GM19035 (cell line): ENCODE measurements at regions not wholly inside any gene's neighbourhood (a gene's known extent, or its start where the extent isn't known, plus 50 kb on each side); places are given as distances from the start of the nearest gene placed in this dataset.

ENCODE experiments used
- ATAC-seq: cut with Tn5 transposase; IDR thresholded peaks from one replicate; pipeline ENCODE4 v1.9.1; 2021; ENCODE audit not compliant: unreplicated experiment

GRCh38 chr20:18957328-18957727 is 143.7 kb downstream of the SCP2D1 start:
- no peak for ATAC-seq

DNA sequence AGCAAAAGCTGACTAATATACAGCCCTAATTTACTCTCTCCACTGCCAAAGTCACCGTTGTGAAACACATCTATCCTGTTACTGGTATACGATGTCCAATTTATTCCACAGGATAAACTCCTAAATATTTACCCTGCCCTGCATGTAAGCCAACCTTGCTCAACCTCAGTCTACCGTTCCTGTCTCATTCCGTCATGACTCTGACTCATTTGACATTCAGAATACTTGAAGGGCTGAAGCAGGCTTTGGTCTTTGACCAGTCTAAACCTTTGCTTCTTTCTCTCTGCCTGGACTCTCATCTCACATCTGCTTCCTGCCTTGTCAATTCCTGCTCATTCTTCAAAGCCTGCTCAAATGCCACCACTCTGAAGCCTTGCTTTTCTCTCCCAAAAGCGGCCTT is 157.5 kb downstream of the SCP2D1 start:
- no peak for ATAC-seq

DNA sequence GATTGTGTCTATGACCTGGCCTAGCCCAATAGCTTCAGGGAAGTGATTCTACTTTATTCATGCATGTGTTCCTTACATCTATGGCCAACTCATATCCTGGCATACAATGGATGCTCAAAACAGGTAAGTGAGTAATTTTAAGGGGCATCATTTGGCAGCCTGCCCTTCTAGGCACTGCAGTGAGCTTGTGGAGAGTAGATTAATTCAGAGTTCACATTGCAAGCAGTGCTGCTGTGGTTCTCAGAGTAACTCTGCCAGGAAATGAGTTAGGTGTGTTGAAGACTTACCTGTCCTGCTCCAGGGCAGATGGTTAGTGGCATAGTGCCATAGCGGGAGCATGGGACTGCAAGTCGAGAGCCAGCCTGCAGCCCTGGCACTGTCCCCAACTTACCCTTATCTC is 158.0 kb downstream of the SCP2D1 start:
- no peak for ATAC-seq

DNA sequence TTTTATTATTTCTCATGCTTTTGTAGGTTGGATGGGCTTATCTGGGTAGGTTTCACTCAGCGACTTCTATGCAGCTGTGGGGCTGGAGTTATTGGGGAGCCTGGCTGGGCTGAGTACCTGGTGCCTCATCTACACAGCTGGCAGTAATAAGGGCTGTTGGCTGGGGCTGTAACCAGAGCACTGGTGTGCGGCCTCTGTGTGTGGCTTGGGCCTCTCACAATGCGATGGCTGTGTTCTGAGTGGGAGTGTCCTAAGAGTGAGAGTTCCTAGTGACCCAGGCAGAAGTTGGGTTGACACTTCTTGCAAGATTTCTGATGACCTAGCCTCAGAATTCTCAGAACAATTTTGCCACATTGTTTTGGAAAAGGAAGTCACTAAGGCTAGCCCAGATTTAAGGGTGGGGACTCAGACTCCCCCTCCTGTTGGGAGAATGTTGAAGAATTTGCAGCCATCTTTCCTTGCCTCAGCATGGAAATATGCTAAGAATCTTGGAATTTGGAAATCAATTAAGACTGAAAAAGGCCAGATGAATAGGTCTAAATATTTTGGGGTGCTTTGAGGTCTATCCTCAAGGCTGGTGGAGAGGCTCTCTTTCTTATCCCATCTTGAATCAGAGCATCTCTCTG is 158.8 kb downstream of the SCP2D1 start:
- ATAC-seq: no peak

DNA sequence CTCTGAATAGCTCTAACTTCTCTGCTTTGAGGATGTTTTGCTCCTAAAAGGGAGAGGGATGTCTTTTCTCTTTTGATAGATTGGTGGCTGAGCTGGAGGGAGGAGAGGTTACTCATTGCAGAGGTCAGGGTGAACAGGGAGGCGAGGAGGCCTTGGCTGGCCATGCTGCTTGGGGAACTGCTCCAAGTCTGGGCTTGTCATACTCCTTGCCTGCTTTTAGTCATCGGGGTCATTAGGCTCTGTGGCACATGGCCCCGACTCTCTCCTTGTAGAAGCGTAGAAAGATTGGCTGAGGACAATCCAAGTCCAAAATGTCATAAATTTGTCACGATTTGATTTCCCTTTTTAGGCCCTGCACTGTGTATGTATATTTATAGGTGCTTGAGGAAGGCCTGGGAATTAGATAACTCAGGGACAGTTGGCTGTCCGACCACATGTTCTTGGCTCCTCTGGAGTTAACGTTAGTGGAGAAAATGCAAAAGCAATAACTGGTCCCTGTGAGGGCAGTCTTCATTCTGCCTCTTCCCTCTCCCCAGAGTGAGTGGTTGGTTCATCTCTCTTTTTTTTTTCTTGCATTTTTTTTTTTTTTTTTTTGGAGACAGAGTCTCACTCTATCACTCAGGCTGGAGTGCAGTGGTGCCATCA is 160.1 kb downstream of the SCP2D1 start:
- no peak for ATAC-seq

GRCh38 chr20:18974660-18975059 is 161.1 kb downstream of the SCP2D1 start:
- ATAC-seq: no peak

DNA sequence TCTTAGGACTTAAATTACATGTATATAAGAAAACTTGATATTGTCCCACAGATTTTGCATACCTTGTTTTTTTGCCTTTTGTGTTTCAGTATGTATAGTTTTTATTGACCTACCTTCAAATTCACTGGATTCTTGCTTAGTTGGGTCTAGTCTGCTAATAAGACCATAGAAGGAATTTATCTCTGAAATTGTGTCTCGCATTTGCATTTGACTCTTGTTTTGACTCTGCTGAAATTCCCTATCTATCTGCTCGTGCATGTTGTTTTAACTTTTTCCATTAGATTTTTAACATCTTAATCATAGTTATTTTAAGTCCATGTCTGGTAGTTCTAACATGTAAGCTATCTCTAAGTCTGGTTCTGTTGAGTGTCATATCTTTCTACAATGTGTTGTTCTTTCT is 163.9 kb downstream of the SCP2D1 start:
- ATAC-seq: no peak

- no peak for ATAC-seq
Observed at GRCh38 chr20:18978311-18978710, 164.7 kb downstream of the SCP2D1 start.

DNA sequence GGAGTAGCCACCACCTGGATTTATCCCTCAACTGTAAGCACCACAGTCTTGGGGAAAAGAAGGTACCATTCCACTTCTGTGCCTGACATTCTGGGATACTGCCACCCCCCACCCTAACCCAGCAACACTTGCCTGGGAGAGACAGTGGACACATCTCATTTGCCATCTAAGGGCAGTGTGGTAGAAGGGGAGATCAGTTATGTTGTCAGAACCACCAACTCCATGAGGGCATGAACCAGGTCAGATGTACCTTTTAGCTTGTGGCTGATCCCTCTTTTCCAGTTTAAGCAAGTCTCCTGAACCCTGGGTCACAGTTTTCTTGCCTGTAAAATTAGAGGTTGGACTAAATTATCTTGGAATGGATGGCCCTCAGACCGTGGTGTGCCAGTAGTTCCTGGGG is 165.5 kb downstream of the SCP2D1 start:
- ATAC-seq: no peak

DNA sequence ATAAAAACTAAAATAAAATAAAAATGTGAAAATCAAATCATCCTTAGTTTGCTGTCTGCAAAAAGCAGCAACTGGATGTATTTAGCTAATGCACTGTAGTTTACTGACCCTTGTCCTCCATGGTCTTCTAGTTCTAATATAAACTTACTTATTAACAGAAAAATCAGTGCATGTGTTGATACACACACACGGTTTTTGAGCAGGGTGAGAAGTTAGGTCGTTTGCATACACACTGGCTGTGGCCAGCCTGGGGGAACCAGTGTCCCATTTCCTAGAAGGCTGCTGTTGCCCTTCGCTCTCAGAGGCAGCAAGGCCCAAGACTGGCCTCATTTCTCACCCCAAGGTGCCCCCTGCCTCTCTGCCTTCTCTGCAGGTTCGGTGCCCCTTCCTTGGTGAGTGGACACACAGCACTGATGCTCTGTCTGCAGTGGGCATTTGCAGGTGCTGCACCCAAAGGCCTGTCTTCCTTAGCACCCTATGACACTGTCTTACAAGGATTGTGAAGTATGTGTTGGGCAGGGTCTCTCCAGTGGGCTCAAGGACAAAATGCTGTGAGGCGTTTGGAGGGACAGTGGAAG is 168.5 kb downstream of the SCP2D1 start:
- ATAC-seq: no peak

DNA sequence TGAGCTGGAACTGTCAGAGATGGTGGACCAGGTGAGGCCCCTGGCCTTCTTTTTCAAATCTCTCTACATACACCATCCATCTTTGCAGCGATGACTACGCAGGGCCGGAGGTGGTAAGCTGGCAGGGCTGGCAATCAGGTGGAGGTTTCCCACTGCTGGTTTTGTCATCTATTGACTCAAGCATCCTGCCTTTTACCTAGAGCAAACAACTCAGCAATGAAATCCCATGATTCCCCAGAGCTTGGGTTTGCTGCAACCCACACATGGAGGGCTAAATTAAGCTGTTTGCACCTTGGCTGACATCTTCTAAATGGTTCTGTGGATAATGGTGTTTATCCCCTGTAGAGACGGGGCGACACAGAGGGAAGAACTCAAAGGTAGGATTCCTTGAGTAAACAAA is 170.2 kb downstream of the SCP2D1 start:
- no peak for ATAC-seq

DNA sequence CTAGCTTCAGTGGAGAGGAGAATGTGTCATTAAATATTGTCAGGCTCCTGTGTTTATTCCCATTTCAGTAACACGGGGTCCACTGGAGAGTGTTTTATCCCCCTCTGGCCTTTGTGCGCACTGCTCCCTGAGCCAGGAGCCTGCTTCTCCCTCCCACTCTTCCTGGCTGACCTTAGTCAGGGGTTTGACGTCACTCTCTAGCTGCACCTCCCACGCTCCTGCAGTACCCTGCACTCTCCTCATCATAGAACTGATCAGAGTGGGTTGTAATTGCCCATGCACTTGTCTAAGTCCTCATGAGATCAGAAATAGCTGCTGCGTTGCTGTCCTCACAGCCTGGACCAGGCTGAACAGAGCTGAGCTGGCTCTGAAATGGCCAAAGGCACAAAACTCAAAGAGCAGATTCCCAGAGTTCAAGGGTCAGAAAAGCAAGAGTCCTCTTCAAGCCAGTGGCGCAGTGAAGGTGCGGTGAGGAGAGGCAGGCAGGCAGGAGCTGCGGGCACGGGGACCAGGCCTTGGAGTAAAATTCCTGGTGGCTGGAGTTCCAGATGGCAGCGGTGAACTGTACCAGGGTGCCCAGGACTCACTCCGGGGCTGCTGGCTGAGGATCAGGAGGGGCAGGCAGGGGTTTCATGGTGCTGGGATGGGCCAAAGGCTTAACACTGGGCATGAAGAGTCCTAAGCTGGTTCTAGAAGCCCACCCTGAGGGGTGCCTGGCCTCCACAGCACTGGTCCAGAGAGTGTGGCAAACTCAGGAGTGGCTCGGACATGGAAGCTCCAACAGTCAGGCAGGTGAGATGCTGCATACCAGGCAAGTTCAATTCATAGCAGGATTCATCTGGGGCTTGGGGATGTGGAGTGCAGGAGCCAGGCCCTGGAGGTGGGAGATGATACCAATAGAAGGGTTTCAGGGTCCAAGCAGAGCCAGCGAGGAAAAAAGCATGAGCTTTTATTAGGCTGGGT is 170.9 kb downstream of the SCP2D1 start:
- no peak for ATAC-seq

DNA sequence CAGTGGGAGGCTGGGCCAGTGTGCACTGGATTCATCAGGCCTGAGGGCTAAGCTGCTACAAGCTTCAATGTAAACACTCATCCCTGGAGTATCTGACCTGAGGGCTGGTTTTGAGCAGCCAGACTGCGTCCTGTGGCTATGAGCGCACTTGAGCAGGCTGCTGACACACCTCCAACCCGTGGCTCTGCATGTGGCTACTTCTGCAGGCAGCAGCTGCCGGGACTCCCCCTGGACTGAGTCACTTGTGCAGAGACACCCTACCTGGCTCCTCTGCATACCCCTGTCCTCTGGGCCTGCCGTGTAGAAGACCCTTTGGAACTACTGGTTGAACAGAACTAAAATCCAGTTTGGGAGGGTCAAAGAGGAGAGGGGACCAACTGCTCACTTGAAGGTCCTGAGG is 172.0 kb downstream of the SCP2D1 start:
- no peak for ATAC-seq

- no peak for ATAC-seq
Observed at GRCh38 chr20:18986146-18986830, 172.7 kb downstream of the SCP2D1 start.

DNA sequence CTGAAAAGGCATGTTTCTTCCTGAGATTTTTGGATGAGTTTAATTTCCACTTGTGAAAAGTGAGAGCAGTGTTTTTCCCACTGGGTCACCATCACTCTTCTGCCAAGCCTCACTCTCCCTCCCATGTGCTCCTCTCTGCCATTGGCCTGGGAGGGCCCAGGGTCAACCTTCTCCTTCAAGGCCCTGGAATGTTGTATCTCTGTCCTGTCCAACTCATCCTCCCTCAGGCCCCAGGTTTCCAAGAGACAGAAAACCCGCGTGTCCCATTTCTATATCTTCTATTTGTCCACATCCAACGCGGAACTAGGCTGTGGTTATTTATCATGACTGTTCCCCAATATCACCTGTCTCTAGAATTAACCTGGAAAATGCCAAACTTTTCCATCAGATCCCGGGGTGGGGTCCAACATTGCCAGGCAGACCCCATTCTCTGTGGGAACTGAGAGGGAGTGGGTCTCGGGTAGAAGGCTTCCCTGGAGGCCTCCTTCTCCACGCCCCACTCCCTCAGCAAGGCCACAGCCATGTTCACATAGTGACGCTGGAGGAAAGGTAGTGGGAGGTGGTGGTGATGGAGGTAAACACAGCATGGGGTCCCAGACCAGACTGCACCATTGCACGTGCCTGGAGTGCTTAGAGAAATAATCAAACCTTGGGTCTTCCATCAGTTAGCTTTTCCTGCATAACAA is 173.5 kb downstream of the SCP2D1 start:
- ATAC-seq: no peak

DNA sequence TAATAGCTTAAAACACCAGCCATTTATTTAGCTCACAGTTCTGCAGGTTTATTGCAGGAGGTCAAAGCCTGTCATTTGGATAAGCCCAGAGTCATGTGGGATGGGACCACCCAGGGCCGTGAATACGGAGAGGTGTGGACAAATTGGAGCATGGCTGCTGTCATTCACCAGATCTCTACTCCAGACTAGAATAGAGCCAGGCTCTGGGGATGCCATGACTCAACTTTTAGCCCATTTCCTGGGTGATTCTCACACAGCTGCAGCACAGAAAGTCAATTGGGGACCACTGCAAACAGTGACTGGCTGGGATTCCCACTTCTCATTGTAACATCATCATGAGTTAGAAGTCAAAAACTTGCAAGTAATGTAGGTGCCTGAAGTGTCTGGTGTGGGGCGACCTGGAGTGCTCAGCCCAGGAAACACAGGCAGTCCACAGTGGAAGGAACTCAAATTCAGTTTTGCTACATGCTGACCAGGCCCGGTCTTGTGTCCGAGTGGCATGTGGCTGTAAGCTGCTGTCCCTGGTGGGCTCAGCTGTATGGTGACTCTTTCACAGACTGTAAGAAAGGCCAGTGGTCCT is 174.3 kb downstream of the SCP2D1 start:
- no peak for ATAC-seq

GRCh38 chr20:18988701-18989100 is 175.1 kb downstream of the SCP2D1 start:
- ATAC-seq: no peak

- no peak for ATAC-seq
Observed at GRCh38 chr20:18989736-18990474, 176.3 kb downstream of the SCP2D1 start.

GRCh38 chr20:18991012-18991411 is 177.4 kb downstream of the SCP2D1 start:
- no peak for ATAC-seq
